DMS153 treated with DMSO at 0.1 percent for 48 hours (cell line): ENCODE measurements at regions not wholly inside any gene's neighbourhood (a gene's known extent, or its start where the extent isn't known, plus 50 kb on each side); places are given as distances from the start of the nearest gene placed in this dataset.

Experiments
- DNase-seq: peaks from one replicate; lab custom pipeline; 2025; ENCODE audit not compliant: unreplicated experiment; lab: John Stamatoyannopoulos, UW

GRCh38 chr6:77535172-77535571 is 71.9 kb upstream of the HTR1B start:
- DNase-seq: no peak

GRCh38 chr6:77536701-77537100 is 73.4 kb upstream of the HTR1B start:
- DNase-seq: no peak

DNA sequence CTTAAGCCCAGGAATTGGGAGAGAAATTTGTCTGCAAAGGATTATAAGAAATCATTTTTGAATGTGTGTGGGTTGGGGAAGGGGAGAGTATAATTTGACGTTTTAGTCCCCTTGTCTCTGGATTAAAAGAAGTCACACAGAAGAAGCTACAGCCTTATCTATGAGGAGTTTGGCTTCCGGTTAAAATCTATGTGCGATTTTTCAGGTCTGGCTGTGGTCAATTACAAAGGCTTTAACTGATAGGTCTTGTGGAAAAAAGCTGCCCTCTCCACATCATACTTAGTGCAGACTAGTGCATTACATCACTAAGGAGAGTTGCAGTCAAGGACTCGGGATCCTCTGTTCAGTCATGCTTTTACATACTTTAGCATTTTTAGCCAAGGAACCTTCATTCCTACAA is 80.3 kb upstream of the HTR1B start:
- no peak for DNase-seq

- no peak for DNase-seq
These were observed 84.9 kb upstream of the HTR1B start for GRCh38 chr6:77548190-77548589.

GRCh38 chr6:77548662-77549366 is 85.5 kb upstream of the HTR1B start:
- no peak for DNase-seq

DNA sequence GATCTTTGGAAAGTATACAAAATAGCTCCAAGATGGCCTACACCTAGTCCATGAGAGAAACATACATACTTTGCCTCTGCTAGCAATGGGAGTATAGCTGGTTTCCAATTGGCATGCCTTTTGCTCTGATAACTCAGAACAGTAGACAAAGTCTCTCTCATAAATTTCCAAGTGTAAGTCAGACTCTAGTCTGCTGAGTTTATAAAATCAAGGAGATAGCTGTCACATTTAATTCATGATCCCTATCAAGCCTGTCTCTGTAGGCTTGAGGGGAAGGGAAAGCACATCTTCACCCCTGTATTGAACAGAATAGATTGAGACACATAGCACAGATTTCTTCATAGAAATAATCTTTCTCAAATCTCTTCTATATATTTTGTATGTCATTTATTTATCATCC is 87.8 kb upstream of the HTR1B start:
- no peak for DNase-seq

GRCh38 chr6:77561768-77562314 is 91.0 kb upstream of the MEI4 start:
- DNase-seq: peak; percentile 87

GRCh38 chr6:77565370-77565769 is 87.5 kb upstream of the MEI4 start:
- DNase-seq: no peak

- no peak for DNase-seq
These were observed 86.6 kb upstream of the MEI4 start for GRCh38 chr6:77566235-77566634.

GRCh38 chr6:77568570-77568969 is 84.3 kb upstream of the MEI4 start:
- DNase-seq: no peak

GRCh38 chr6:77573843-77574242 is 79.0 kb upstream of the MEI4 start:
- DNase-seq: no peak

DNA sequence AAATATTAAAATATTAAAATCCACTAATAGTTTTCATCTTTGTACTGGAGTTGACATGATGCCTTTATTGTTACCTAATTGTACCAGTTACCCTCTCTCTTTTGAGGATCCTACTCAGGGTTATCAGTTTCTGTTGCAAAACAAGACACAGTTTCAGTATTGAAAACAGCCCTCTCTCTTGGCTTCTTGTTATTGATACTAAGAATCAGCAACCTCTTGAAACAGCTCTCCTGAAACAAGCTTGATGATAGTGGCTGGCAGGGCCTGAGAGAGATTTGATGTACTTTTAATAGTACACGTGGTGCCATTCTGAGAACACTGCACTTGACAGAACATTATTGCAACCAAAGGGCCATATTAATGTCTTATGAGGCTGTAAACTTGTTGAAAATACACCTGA is 64.9 kb upstream of the MEI4 start:
- no peak for DNase-seq
